Activated CD8-positive, alpha-beta memory T cell treated with anti-CD3 and anti-CD28 coated beads for 36 hours (primary cell): ENCODE measurements at regions not wholly inside any gene's neighbourhood (a gene's known extent, or its start where the extent isn't known, plus 50 kb on each side); places are given as distances from the start of the nearest gene placed in this dataset.

ENCODE experiments used
- CTCF ChIA-PET: fragments of 350-600 bp; sonication (Branson Sonifier 250); formaldehyde crosslinking; loops from one replicate; lab custom pipeline; 2021; ENCODE audit warnings: antibody characterized with exemption; lab: Charles Lee
- POLR2A ChIA-PET: fragments of 350-600 bp; sonication (Branson Sonifier 250); formaldehyde crosslinking; loops from one replicate; lab custom pipeline; 2021; ENCODE audit warnings: antibody characterized with exemption; lab: Charles Lee

DNA sequence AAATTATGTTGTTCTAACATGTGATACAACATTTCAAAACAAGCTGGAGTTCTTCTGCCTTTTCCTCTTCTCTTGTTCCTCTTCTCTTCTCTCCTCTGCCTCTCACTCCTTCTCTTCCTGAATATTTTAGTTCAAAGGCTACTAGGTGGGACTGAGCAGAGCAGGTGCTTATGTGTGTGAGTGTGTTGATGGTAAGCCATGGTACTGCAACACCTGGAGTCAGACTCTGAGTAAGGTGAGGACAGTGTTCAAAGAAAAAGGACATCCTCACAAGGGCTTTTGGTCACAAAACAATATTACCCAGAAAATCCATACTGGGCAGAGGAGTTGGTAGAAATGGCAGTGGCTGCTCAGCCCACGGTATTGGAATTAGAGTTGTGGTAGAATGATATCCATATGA is 1188.7 kb downstream of the SLITRK1 start:
- ChIA-PET POLR2A (no interaction called here), CTCF (no interaction called here)

DNA sequence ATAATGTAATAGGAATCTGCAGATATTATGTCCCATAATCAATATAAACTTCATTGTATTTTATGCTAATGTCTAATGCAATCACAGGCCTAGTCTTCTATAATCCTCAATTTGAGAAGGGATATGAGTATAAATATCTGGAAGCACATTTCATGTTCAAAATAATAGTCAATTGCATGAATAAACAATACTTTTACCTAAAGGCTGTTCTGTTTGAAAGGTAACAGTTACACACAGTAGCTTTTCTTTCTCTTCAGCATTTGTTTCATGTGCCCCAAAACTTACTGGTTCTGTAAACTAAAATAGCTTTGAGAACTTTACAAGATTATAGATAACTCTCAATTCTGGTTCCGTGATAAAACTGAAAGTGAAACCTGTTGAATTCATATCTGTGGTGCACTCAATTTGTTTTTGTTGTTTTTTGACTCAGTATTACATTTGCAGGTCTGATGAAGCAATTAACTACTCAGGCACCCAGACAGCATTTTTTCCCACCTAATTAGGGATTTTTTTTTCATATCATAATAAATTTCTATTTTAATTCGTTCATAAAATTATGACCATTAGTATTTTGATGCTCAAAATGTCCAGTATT is 1193.8 kb downstream of the SLITRK1 start:
- CTCF ChIA-PET, result no interaction called here
- POLR2A ChIA-PET, result no interaction called here

DNA sequence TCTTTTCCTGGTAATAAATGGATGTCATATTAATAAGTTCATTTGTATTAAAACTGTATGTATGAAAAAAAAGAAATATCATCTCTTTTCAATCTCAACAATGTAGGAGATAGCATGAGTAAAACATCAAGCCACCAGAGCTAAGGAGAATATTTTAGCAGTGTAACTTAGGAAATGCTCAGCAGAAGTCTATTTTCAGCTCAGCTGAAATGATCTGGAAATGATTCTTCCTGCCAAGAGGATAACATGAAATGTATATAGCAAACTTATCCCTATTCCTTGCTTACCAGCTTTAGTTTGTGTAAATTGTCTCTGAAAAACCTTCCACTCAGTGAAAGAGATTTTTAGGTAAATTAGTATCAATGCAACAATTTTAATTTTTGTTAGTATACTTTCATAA is 1194.4 kb downstream of the SLITRK1 start:
- ChIA-PET POLR2A (no interaction called here), CTCF (no interaction called here)

DNA sequence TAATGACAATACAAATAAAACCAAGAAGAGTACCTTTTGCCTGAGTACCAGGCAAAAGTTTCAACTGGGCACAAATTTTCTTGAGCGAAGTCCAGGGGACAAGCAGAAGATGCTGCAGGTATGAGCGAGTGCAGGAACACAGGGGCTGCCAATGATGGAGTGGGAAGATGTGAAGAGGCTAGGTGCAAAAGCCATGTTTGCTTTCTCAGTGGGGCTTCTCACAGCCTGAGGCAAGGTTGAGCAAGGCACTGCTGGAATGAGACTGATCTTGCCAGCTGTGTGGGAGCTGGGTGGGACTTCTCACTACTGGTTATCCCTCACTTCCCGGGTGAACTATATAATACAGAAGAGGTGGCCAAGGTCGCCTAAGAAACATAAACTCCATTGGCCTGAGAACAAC is 1200.7 kb downstream of the SLITRK1 start:
- CTCF ChIA-PET, result no interaction called here
- POLR2A ChIA-PET, result interaction anchor here (0.6 kb wide), 1 partner anchor 1934 kb away, joined by 3 read pairs; no protein-coding TSS in a partner anchor

DNA sequence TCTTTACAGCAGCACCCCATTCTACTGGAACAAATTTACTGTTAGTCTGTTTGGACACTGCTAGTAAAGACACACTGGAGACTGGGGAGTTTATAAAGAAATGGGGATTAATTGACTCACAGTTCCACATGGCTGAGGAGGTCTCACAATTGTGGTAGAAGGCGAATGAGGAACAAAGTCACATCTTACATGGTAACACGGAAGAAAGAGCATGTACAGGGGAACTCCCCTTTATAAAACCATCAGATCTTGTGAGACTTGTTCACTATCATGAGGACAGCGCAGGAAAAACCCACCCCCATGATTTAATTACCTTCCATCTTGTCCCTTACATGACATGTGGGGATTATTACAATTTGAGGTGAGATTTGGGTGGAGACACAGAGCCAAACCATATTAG is 1204.2 kb downstream of the SLITRK1 start:
- ChIA-PET POLR2A (no interaction called here), CTCF (no interaction called here)

DNA sequence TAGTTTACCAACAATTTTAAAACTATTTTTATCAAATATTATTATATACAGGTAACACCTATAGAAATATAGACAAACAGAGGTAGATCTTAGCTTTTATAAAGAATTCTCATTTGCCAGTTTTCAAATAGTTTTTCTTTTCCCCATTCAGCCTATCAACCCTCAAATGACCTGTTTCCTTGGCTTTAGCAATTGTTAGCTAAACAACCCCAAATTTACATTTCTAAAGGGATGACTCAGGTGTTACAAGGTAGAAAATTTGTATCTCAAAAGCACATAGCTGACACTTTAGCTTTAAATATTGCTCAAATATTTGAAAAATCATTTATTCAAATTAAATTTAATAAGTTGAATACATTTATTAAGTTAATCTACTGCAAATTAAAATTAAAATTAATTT is 1207.2 kb downstream of the SLITRK1 start:
- ChIA-PET CTCF (no interaction called here), POLR2A (no interaction called here)

DNA sequence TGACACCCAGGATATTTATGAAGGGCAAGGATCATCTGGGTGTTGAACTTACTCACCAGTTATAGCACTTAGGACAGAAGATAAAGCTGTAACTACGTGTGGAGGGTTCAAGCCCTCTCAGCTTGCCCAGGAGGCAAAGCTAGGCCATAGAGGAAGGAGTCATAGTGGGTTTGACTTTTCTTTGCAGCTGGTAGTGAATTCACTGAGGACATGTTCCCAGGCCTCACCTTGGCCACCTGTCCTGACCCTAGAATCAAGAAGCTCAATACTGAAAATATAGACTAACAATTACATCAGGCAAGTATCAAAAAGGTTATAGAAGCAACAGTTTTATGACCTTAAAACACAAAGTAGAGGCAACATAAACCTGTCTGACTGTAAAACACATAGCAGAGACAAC is 1207.7 kb downstream of the SLITRK1 start:
- ChIA-PET POLR2A (no interaction called here), CTCF (no interaction called here)

DNA sequence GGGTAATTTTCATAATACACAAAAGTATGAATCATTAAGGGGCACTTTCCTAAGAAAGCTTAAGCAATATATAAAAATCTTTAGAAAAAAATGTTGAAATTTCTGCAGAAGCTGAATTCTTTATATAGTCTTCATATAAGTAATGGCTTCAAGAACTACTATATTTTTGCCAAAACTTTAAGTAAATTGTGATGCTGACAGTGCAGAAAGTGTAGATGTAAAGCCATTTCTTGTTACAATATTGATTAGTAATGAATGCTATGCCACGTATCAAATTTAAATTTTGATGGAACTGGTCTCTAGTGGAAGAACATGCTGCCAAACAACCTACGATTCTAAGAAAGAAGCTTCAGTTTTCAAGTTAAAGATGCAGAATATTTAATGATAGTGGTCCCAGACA is 1210.0 kb downstream of the SLITRK1 start:
- ChIA-PET CTCF (no interaction called here), POLR2A (no interaction called here)

DNA sequence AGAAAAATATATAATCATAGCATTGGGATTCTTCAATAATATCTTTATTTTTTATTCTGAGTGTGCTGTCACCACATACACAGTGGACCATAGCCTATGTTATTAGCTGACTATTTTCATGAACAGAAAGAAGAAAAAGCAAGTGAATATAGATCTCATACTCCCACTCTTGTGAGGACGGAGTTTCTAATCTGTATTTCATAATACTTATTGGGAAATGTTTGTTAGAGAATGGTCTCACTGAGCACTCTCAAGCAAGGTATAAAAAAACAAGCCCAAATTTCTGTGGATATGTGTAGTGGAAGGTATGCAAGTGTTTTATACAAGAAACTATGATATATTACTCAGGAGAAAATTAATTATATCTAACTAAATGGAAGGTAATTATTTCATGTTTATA is 1218.1 kb downstream of the SLITRK1 start:
- ChIA-PET CTCF (no interaction called here), POLR2A (no interaction called here)

DNA sequence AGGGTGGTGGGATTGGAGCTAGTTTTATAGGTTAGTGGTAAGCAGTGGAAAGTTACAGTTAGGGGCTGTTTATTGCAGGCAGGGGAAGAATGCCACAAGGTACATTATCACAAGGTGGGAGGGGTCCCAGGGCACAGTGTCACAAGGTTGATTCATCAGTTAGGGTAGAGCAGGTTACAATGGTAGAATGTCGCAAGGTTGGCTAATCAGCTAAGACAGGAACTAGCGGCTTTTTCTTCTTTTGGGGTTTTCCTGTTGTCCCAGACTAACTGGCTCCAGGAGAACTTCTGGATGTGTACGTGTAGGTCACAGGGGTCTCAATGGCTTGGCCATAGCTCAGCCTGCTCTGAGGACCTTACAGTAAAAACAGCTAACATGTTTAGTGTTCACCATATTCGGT is 1221.1 kb downstream of the SLITRK1 start:
- ChIA-PET CTCF (no interaction called here), POLR2A (no interaction called here)

DNA sequence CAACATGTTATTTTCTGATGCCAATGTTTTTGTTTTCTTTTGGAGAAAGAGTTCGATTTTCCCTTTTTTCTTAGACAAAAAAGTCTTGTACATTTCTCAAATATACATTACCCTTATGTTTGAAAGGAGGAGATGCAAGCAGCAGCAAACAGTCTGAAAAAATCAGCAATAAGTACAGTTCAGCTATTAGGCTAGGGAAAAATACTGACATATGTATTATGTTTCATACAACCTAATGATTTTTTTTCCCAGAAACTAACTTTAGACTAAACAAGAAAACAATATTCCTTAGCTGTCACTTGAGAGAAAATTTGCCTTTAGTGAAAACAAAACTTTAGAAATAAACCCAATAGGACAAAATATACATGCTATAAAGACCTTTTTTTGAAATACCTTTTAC is 1223.5 kb downstream of the SLITRK1 start:
- POLR2A ChIA-PET, result no interaction called here
- CTCF ChIA-PET, result no interaction called here

DNA sequence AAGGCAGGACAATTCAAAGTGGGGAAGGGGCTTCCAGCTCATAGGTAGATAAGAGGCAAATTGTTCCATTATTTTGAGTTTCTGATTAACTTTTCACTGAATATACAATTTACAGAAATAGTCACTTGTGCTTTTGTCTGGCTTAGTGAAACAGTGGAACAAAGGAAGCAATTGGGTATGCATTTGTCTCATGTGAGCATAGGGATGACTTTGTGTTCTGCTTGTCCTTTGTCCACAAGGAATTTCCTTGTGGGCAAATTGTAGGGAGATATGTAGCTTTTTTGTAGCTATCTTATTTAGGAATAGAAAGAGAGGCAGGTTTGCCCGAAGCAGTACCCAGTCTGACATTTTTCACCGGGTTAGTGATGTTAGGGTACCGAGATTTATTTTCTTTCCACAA is 1224.8 kb downstream of the SLITRK1 start:
- ChIA-PET POLR2A (no interaction called here), CTCF (no interaction called here)

DNA sequence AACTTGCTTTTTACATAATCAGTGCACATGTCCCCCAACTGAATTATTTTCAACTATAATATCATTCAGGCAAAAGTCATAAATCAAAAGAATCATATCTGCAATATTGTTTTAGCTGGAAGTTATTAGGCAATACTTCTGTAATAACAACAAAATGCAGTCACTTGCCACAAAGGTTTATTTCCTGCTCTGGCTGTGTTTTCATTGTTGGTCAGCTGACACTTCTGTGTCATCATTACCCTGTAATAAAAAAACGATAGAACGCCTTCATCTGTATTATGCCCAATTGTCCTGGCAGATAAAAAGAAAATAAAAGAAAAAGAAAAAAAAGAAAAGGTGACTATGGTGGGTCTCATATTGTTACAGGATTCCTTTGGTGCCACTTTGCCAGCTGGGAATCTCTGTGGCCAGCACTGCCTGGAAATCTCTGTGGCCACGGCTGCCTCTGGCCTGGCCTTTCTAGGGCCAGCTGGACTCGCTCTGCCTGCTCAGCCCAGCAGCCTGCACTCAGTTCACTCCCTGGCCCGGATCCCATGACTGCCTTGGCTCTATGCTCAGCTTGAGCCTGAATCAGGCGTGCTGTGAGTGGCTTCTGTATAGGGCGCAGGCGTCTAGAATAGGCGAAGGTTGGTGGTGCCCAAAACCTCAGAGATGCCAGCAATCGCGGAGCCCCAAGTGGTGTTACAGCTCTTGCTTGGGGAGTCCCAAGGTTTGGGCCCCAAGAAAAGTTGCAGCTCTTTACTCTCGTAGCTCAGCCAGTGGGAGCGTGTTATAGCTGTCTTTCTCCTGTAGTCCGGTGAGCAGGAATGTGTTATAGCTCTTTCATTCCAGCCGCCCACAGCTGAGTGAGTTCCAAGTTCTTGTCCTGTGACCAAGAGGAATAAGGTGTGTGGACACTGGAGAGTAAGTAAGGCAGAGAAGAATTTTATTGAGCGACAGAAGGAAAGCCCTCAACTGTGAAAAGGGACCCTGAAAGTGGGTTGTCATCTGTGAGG is 1227.1 kb downstream of the SLITRK1 start:
- CTCF ChIA-PET, result no interaction called here
- POLR2A ChIA-PET, result no interaction called here

DNA sequence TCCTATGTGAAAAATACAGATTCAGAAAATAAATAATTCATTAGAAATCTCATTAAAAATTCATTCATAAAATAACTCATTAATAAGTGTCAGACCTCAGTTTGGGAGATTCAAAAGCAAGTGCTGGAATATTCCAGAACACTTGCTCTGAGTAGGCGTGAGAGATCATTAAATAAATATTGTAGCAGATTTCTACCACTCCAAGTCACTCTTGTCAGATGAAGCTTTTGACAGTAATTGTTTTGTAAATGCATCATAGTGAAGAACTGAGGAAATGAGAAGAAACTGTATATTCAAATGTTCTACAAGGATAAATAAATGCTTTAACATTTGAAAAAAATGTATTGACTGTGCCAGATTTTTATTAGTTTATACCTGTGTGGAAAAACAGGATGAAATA is 1228.1 kb downstream of the SLITRK1 start:
- CTCF ChIA-PET, result no interaction called here
- POLR2A ChIA-PET, result no interaction called here

DNA sequence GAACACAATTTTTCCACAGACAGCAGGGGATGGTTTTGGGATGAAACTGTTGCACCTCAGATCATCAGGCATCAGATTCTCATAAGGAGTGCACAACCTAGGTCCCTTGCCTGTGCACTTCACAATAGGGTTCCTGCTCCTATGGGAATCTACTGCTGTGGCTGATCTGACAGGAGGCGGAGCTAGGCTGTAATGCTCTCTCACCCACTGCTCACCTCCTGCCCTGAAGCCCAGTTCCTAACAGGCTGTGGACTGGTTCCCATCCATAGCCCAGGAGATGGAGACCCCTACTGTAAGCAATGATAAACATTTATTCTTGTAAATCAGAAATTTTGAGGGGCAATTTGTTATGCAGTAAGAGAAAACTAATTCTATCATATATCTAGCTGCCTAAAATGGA is 1234.7 kb downstream of the SLITRK1 start:
- POLR2A ChIA-PET, result no interaction called here

DNA sequence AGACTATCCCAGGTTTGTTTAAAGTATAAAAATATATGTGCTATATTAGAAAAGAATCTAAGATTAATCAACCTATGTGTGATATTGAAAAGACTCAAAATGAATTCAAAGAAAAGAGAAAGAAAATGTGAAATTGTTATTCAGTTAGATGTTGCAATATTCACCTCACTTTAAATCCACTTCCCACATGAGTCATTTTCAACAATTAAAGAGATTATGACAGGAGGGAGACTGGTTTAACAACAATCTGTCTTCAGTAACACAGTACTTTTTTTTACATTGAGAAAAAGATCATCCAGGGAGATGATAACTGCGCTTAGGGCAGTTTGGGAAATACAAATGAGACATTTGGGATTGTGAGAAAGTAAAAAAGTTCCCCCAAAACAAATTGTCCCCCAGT is 1246.2 kb downstream of the SLITRK1 start:
- CTCF ChIA-PET, result no interaction called here
- POLR2A ChIA-PET, result no interaction called here

More for the DNA sequence above, 1234.7 kb downstream of the SLITRK1 start:
- CTCF ChIA-PET, result no interaction called here

DNA sequence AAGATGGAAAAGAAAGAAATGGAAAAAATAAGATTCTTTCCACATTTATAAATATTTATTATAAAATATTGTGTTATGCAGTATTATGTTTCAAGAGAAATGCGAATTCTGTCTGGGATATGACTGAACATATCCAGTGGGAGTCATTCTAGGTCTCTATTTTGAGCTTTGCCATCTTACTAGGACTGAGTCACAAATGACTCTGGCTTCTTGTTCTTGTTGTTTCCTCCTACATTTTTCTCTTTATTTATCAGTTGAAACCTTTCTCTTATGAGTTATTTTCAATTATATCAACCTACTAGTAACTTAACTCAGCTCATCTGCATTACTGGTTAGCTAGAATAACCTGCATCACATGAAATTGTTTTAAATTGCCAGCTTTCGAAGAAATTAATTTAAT is 1247.3 kb downstream of the SLITRK1 start:
- ChIA-PET POLR2A (no interaction called here), CTCF (no interaction called here)

DNA sequence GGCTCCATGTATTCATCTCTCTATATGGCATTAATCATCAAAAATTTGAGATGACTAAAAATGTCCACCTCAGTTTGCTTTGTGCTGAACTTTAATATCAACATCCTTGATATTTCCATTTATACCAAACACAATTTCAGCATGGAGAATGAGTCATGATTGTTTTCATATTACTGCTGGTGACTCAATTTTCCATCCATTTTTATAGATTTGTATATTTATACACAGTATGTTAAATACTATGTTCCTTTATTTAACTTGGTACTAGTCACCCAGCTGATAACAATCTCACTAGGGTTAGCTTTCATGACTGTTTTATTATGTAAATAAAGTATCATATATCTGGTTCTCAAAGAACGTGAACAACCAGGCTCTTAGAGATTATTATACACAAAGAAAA is 1255.1 kb downstream of the SLITRK1 start:
- ChIA-PET CTCF (no interaction called here), POLR2A (no interaction called here)

DNA sequence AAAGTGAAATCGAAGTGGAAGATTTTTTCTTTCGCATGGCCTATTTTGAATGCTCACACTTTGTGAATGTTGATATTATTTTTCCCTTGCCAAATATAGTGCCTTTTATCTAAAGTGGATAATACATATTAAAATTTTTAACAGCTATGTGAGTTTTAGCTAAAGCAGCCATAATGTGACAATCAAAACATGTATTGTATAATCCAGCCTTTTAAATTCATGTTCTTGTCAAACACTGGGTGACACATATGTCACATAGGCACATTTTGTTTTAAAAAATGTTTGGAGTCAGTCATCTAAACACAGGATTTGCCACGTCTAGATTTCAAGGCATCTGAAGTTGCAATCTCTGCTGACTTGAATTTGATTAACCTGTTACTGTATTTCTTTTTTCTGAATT is 1256.6 kb downstream of the SLITRK1 start:
- CTCF ChIA-PET, result no interaction called here
- POLR2A ChIA-PET, result no interaction called here

DNA sequence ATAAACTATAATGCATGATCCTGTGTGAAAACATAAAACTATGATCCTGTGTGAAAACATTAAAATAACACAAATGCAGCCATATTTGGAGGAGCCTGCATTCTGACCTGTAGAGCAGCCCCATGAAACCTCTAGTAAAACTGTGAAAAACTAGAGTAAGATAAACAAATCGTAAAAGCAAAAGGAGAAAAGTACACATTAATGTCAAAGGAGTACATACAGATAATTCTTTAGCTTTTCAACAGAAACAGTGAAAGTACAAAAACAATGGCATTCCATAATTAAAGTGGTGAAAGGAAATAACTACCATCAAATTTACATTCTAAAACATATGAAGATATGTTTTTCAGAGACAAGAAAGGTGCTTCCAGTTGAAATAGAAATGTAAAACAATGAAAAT is 1267.2 kb downstream of the SLITRK1 start:
- POLR2A ChIA-PET, result no interaction called here
- CTCF ChIA-PET, result no interaction called here

DNA sequence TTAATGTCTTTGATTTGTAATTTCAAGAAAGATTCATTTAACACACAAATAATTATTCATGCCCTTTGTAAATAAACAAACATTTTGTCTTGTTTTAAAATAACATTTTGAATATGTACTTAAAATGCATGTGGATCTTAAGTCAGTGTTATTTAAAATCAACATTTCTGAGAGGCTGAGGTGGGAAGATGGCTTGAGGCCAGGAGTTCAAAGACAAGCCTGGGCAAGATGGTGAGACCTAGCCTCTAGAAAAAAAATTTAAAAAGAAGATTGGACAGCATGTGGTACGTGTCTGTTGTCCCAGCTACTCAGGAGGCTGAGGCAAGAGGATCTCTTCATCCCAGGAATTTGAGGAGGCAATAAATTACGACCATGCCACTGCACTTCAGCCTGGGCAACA is 1268.2 kb downstream of the SLITRK1 start:
- POLR2A ChIA-PET, result no interaction called here
- CTCF ChIA-PET, result no interaction called here
